Mammary epithelial cell (primary cell): ENCODE measurements at regions not wholly inside any gene's neighbourhood (a gene's known extent, or its start where the extent isn't known, plus 50 kb on each side); places are given as distances from the start of the nearest gene placed in this dataset.

Experiments
- CTCF ChIP-seq, 2 donors: IDR thresholded peaks in 1 of 2; conservative IDR thresholded peaks in 1 of 2; 2 replicates each; pipeline ENCODE4 v1.5.1; 2011 to 2012; ENCODE audit warnings: inconsistent platforms in 2 of 2, low read length in 2 of 2, mild to moderate bottlenecking in 2 of 2, control low read depth in 1 of 2, low read depth in 1 of 2; ENCODE audit not compliant: insufficient read depth in 1 of 2; ENCODE audit errors: extremely low read depth in 1 of 2
- EZH2 ChIP-seq: IDR thresholded peaks from 2 replicates; pipeline ENCODE4 v1.6.1; 2012; ENCODE audit warnings: low read length, inconsistent platforms, borderline replicate concordance

DNA sequence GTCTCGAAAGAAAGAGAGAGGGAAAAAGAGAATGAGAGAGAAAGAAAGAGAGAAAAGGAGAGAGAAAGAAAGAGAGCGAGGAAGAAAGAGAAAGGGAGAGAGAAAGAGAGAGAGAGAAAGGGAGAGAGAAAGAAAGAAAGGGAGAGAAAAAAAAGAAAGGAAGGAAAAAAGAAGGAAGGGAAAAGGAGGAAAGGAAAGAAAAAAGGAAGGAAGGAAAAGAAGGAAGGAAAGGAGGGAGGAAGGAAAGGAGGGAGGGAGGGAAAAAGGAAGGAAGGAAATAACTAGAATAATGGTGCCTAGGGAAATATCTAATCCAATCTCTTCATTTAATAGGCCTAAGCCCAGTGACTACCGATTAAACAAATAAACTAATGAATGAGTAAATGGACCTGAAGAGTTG, 85.4 kb upstream of the LYZL1 start:
- TF ChIP-seq CTCF (conservative IDR thresholded peaks at IDR 0.05 in 1 of 2, IDR thresholded peaks at IDR 0.05 in 1 of 2; ENCODE audit: extremely low read depth in 1 of 2, insufficient read depth in 1 of 2, low read depth in 1 of 2, low read length in 2 of 2) (no peak), EZH2 (no peak)
